ENCODE measurements at regions not wholly inside any gene's neighbourhood (a gene's known extent, or its start where the extent isn't known, plus 50 kb on each side); places are given as distances from the start of the nearest gene placed in this dataset.
"Not testable (repeated sequence)": the region's sequence is repeated elsewhere in the genome, so short reads cannot be mapped to it uniquely, and the experiment has no call there.

DNA sequence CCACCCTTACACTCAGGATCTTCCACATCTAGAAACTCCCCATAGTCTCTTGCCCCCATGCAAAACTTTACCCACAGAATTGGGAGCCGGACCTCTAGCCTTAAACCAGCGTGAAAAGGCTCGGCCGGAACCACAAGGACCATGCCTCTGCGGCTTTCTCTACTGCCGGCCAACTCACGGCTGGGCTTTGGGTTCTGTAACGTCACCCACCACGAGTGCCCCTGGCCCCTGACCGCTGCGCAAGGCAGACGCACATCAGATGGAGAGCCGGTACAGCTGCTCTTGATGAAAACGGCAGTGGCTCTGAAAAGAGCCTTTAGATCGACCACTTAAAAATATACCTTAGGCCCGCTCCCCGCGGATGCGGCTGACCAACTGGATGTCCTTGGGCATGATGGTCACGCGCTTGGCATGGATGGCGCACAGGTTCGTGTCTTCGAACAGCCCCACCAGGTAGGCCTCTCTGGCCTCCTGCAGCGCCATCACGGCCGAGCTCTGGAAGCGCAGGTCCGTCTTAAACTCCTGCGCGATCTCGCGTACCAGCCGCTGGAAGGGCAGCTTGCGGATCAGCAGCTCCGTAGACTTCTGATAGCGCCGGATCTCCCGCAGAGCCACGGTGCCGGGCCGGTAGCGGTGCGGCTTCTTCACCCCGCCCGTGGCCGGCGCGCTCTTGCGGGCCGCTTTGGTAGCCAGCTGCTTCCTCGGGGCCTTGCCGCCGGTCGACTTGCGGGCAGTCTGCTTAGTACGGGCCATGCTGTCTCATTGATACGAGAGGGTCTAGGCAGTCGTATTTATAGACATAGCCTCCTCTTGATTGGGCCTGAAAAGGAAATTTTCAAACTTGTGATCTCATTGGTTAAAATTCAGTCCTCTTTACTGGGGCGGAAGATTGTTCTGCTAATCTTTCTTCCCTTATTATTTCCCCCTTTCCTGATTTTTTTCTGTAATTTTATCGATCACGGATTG, 66.3 kb downstream of the FAM72C start:
- not testable (repeated sequence) for H3K4me3 ChIP-seq (ENCODE audit: low read depth, low read length); DNase-seq (ENCODE audit: low read depth)

DNA sequence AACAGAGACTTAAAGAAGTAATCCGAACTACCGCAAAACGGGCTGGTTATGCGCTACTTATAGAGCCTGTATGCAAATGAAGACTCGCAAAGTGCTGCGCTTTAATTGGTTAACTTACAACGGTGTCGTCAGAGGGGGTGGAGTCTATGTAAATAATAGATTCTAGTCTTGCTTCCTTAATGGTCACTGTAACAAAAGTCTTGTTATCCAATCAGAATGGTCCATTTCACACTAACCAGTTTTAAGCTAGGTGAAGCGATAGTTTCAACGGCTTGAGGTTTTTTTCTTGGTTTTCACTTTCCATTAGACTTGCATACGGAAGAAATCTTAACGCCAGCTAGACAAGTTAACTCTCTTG, 67.2 kb downstream of the FAM72C start:
- not testable (repeated sequence) for H3K4me3 ChIP-seq (ENCODE audit: low read depth, low read length); DNase-seq (ENCODE audit: low read depth)

DNA sequence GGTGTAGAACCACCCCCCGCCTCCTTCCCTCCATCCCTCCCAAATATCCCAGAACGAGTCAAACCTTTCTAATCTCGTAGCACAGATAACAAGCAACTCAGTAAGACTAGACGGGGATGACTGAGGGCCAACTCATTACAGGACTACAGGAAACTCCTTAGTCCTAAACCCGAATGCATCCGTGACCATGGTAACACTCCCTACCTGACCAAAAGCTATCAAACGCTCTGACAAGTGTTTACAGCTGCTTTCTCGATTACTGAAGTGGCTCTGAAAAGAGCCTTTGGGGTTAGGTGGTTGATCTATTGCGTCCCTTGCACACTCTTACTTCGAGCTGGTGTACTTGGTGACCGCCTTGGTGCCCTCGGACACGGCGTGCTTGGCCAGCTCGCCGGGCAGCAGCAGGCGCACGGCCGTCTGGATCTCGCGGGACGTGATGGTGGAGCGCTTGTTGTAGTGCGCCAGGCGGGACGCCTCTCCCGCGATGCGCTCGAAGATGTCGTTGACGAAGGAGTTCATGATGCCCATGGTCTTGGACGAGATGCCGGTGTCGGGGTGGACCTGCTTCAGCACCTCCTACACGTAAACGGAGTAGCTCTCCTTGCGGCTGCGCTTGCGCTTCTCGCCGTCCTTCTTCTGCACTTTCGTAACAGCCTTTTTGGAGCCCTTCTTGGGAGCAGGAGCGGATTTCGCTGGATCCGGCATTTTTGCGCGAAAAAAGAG, 67.7 kb downstream of the FAM72C start:
- not testable (repeated sequence) for DNase-seq (ENCODE audit: low read depth)

DNA sequence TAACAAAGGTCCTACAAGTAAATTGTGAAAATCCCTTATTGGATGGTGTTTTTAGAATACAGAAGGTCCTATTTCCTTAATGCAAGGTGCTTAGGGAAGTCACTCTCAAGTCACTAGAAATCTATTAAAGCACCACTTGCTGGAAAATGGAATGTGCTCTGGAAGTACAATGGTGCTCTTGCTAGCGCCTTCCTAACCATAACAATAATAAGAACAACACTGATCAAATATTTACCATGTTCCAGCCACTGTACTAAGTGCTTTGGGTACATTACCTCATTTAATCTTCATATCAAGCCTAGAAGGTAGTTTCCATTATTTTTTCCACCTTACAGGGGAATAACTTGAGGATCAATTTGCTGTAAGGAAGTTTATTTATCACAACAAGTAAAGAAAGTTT, 75.4 kb downstream of the FAM72C start:
- H3K4me3 ChIP-seq (ENCODE audit: low read depth, low read length); DNase-seq (ENCODE audit: low read depth): not testable (repeated sequence)

More for the DNA sequence above, 67.7 kb downstream of the FAM72C start:
- not testable (repeated sequence) for H3K4me3 ChIP-seq (ENCODE audit: low read depth, low read length)

DNA sequence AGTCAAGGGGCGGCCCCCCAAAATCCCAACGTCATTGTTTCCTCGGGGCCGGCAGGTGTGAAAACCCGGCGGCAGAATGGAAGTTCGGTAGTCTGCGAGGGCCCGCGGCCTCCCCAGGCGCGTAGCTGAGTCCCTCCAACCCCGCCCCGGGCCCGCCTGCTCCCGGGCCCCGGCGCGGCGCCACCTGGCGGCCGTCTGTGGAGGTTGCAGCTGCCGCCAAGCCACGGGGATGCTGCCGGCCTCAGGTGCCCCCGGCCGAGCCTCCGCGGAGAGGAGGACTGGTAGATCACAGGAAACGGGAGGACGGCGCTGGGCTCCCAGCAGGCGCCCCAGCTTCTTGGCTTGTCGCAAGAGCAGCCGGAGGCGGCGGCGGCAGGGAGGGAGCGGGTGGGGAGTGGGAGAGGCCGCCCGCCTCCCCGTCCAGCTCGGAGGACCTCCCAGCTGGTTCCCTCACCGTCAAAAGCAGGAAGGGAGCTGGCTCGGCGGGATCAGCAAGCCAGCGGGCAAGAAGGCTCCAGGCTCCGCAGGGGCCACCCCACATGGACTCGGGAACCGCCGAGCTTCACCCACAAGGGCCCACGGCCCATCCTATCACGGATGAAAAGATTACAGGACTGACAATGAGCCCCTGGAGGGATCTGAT, 86.7 kb downstream of the FAM72C start:
- not testable (repeated sequence) for DNase-seq (ENCODE audit: low read depth); H3K4me3 ChIP-seq (ENCODE audit: low read depth, low read length)
- TF ChIP-seq, protein P1, sequence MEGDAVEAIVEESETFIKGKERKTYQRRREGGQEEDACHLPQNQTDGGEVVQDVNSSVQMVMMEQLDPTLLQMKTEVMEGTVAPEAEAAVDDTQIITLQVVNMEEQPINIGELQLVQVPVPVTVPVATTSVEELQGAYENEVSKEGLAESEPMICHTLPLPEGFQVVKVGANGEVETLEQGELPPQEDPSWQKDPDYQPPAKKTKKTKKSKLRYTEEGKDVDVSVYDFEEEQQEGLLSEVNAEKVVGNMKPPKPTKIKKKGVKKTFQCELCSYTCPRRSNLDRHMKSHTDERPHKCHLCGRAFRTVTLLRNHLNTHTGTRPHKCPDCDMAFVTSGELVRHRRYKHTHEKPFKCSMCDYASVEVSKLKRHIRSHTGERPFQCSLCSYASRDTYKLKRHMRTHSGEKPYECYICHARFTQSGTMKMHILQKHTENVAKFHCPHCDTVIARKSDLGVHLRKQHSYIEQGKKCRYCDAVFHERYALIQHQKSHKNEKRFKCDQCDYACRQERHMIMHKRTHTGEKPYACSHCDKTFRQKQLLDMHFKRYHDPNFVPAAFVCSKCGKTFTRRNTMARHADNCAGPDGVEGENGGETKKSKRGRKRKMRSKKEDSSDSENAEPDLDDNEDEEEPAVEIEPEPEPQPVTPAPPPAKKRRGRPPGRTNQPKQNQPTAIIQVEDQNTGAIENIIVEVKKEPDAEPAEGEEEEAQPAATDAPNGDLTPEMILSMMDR (IDR thresholded peaks at IDR 0.05; ENCODE audit: low read depth, low read length, missing control alignments): peak; percentile 28

DNA sequence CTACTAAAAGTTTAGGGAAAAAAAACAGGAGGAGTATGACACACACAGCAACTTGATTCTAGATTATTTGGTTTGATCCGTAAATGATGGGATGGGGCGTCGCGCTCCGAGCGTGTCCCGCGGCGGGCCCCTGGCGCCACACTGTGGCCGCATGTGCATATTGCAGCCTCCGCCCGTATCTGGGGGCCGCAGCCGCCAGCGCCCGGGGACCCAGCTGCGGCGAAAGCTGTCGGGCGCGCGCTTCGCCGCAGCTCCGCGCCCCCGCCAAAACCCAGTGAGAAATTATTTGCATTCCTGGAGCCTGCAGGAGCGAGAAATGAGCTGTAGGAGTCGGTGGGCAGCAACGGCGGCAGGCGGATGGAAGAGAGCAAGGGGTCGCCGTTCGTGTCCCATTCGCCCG, 87.3 kb downstream of the FAM72C start:
- not testable (repeated sequence) for H3K4me3 ChIP-seq (ENCODE audit: low read depth, low read length)
- TF ChIP-seq, protein P1 (IDR thresholded peaks at IDR 0.05; ENCODE audit: low read depth, low read length, missing control alignments): peak; percentile 9

DNA sequence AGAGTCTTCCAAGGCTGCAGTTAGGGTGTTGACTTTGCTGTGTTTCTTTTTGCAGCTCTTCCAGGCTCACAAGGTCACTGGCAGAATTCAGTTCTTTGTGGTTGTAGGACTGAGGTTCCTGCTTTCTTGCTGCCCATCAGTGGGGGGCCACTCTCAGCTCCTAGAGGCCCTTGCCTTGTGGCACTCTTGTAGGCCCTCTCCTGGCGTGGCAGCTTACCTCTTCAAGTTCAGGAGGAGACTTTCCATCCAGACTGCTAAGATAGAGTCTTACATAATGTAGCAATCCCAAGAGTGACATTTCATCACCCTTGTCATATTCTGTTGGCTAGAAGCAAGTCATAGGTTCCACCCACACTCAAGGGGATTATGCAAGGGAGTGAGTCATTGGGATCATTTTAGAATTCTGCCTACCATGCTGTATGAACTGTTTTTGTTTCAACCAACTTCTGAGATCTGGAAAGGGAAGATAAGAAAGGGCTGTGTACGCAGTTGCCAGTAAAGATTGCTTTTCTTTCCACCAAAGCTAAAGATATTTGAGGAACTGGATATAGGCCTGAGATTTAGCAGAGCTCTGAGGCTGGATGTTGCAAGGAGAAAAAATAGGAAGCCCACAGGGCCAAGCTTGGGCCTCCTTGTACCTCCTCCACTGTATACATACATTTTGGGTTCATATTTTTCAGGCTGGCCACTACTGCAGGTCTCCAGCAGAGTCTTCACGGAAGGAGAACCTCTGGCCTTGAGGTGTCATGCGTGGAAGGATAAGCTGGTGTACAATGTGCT, 91.8 kb downstream of the FAM72C start:
- not testable (repeated sequence) for DNase-seq (ENCODE audit: low read depth); H3K4me3 ChIP-seq (ENCODE audit: low read depth, low read length)

More for the DNA sequence above, 87.3 kb downstream of the FAM72C start:
- DNase-seq (ENCODE audit: low read depth): not testable (repeated sequence)

DNA sequence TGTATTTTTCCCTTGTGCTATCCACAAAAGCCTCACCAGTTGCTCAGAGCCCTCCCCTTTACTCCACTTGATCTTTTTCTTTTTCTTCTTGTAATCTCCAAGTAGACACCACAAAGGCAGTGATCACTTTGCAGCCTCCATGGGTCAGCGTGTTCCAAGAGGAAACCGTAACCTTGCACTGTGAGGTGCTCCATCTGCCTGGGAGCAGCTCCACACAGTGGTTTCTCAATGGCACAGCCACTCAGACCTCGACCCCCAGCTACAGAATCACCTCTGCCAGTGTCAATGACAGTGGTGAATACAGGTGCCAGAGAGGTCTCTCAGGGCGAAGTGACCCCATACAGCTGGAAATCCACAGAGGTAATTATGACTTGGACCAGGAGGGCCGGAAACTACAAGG, 95.8 kb downstream of the FAM72C start:
- H3K4me3 ChIP-seq (ENCODE audit: low read depth, low read length); DNase-seq (ENCODE audit: low read depth): not testable (repeated sequence)

DNA sequence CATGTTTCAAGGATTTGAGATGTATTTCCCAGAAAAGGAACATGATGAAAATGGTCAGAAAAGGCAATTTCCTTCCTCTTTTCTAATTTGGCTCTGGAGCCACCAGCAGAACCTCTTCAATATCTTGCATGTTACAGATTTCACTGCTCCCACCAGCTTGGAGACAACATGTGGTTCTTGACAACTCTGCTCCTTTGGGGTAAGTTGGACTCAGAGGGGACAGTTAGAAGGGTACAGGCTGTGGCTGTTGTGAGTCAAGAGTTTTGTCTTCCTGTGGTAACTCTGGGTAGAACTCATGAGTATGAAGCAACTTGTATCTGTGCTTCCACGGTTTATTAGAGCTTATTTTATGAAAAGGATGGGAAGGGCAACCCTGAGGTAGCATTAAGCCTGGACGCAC, 97.2 kb downstream of the FAM72C start:
- H3K4me3 ChIP-seq (ENCODE audit: low read depth, low read length); DNase-seq (ENCODE audit: low read depth): not testable (repeated sequence)

DNA sequence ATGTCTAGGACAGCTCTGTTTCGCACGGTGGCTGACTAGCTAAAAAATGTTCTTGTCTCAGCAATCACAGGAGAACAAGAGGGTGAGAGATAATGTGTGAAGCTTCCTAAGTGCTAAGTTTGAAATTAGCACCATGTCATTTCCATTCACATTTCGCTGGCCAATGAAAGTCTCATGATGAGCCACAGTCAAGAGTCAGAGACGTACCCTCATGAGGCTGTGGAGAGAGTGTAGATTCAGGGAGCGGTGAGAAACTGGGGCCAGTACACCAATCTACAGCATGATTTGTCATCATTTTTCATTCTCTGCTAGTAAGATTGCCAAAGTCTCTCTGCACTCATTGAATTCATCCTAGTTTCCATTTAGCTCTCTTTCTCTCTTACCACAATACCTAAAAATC, 98.1 kb downstream of the FAM72C start:
- not testable (repeated sequence) for H3K4me3 ChIP-seq (ENCODE audit: low read depth, low read length); DNase-seq (ENCODE audit: low read depth)

DNA sequence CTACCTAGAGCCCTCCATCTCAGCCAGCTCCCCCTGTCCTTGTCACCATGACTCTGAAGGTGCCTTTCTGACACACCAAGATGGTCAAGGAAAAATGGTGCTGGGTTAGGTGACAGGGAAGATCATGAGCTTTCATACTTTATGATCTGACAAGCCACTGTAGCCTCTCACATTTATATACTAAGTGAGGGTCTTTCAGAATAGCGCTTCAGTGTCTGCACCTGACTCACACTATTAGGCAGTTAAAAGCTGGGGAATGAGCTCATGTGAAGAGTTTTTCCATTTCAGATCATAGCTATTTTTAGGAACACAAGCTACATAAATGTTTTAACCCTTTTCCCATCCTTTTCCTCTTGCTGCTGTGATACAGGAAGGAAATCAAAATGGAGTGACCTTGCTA, 101.4 kb downstream of the FAM72C start:
- not testable (repeated sequence) for DNase-seq (ENCODE audit: low read depth); H3K4me3 ChIP-seq (ENCODE audit: low read depth, low read length)

DNA sequence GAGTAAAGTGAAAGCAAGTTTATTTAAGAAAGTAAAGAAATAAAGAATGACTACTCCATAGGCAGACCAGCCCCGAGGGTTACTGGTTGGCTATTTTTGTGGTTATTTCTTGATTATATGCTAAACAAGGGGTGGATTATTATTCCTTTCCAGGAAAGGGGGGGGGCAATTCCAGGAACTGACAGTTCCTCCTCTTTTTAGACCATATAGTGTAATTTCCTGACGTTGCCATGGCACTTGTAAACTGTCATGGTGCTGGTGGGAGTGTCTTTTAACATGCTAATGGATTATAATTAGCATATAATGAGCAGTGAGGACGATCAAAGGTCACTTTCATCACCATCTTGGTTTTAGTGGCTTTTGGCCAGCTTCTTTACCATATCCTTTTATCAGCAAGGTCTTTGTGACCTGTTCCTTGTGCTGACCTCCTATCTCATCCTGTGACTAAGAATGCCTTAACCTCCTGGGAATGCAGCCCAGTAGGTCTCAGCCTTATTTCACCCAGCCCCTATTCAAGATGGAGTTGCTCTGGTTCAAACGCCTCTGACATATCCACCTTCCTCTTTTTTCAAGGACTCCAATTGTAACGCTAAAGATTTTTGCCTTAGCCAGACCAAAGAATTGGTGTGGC, 104.1 kb downstream of the FAM72C start:
- DNase-seq (ENCODE audit: low read depth); H3K4me3 ChIP-seq (ENCODE audit: low read depth, low read length): not testable (repeated sequence)

DNA sequence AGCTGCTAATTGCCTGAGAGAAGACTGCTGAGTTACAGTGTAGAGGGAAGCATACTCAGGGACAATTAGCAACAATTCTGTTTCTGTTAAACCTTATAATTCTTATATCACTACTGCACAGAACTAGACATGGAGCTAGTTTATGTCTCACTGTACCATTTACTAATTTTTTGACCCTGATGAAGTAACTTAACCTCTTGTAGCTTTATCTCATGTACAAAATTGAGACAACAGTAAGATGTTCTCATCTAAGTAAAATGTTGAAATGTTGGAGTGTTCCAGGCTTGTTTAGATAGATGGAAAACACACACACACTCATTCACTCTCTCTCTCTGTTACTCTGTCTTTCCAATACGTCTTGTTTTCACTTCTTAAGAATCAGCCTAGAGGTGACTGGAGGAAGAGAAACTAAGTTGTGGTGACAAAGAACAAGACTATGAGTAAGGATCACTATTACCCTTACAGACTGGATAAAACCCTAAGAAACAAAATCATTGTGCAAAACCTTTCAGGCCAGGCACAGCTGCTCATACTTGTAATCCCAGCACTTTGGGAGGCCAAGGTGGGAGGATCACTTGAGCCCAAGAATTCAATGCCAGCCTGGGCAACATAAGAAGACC, 107.8 kb downstream of the FAM72C start:
- H3K4me3 ChIP-seq (ENCODE audit: low read depth, low read length); DNase-seq (ENCODE audit: low read depth): not testable (repeated sequence)

DNA sequence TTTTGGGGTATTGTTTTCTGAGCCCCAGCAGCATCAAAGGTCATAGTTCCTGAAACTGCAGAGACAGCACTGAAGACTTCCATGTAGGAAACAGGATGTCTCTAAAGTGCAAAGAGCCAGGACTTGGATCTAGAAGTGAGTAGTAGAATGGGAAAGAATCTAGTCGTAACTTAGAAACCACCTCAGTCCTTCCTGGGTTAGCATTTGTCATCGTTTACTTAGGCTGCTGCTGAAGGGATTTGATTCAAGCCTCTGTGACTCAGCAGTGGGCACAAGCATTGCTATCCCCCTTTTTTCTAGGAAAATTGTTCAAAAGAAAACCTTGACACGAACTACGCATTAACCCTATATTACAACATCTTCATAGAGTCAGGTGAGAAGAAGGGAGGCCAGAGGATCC, 109.1 kb downstream of the FAM72C start:
- DNase-seq (ENCODE audit: low read depth); H3K4me3 ChIP-seq (ENCODE audit: low read depth, low read length): not testable (repeated sequence)

DNA sequence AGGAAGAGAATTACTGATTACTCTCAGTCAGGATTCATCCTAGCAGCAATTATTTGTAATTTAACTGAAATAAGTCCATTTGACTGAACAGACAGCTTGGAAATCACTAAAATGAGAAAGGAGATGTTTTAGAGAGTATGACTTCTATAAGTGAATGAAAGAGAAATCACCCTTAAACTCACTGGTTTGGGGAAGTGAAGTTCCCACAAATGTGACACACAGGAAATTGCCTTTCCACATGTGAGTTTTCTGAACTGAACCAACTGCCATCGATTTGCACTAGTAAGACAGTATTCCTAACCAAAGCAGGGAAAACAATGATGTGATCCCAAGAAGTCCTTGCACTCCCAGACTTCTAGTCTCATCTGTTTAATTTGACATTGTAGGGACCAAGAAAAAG, 110.5 kb downstream of the FAM72C start:
- not testable (repeated sequence) for DNase-seq (ENCODE audit: low read depth); H3K4me3 ChIP-seq (ENCODE audit: low read depth, low read length)

All from GM12864 (cell line).